Calu3 (cell line): ENCODE measurements at regions not wholly inside any gene's neighbourhood (a gene's known extent, or its start where the extent isn't known, plus 50 kb on each side); places are given as distances from the start of the nearest gene placed in this dataset.

Experiments used
- BruUV-seq: library from RNA; stranded (reverse); fragments of 400-500 nt; replicated peaks from 2 replicates; lab custom pipeline; 2021; lab: Mats Ljungman, UMichigan
- CTCF ChIA-PET: fragments of 300-600 bp; sonication (Branson Sonifier 250); formaldehyde crosslinking; loops from one replicate; lab custom pipeline; 2022; ENCODE audit warnings: antibody characterized with exemption; lab: Charles Lee
- DNase-seq: peaks from one replicate; pipeline ENCODE4 v3.0.0; 2022
- H3K27ac Mint-ChIP-seq: one replicate; pipeline ENCODE4 v1.8.0; 2022; ENCODE audit warnings: mixed read lengths; ENCODE audit not compliant: unreplicated experiment
- H3K27me3 Mint-ChIP-seq: one replicate; pipeline ENCODE4 v1.8.0; 2022; ENCODE audit warnings: mixed read lengths; ENCODE audit not compliant: unreplicated experiment
- H3K36me3 Mint-ChIP-seq: one replicate; pipeline ENCODE4 v1.8.0; 2022; ENCODE audit warnings: mild to moderate bottlenecking, moderate library complexity, mixed read lengths; ENCODE audit not compliant: insufficient read depth, unreplicated experiment
- H3K4me1 Mint-ChIP-seq: one replicate; pipeline ENCODE4 v1.8.0; 2022; ENCODE audit warnings: mild to moderate bottlenecking, low read depth, mixed read lengths; ENCODE audit not compliant: unreplicated experiment
- H3K4me3 Mint-ChIP-seq: one replicate; pipeline ENCODE4 v1.8.0; 2022; ENCODE audit warnings: mild to moderate bottlenecking, low read depth, moderate library complexity, mixed read lengths; ENCODE audit not compliant: unreplicated experiment
- H3K9me3 Mint-ChIP-seq: one replicate; pipeline ENCODE4 v1.8.0; 2022; ENCODE audit warnings: low read depth, mixed read lengths; ENCODE audit not compliant: unreplicated experiment
- CTCF ChIP-seq: fragments of 200-600 bp; IDR thresholded peaks from one replicate; pipeline ENCODE4 v1.8.0; 2022; ENCODE audit warnings: antibody characterized with exemption; ENCODE audit not compliant: unreplicated experiment
- intact Hi-C: fragments of 100-400 bp; cut with micrococcal nuclease; formaldehyde crosslinking; loops from one replicate; pipeline ENCODE4 v1.10.0; 2022; ENCODE audit not compliant: unreplicated experiment

- Mint-ChIP-seq H3K4me3 (no peak overlapping the region), H3K9me3 (no peaks in the 10 kb centered on the region), H3K36me3 (no peaks in the 10 kb centered on the region), H3K27ac (no peak overlapping the region), H3K27me3 (no peaks in the 10 kb centered on the region), H3K4me1 (no peaks in the 10 kb centered on the region)
- no peak for DNase-seq
- CTCF ChIA-PET, result no interaction called here
- no peak for TF ChIP-seq CTCF
- intact Hi-C loops, result no loop called here
- no TSS peak for BruUV-seq
Observed at GRCh38 chr21:38931291-38931690, 125.6 kb downstream of the ETS2 start.

- CTCF ChIA-PET, result no interaction called here
- Mint-ChIP-seq H3K27me3 (no peaks in the 10 kb centered on the region), H3K4me1 (no peaks in the 10 kb centered on the region), H3K4me3 (no peak overlapping the region), H3K9me3 (no peaks in the 10 kb centered on the region), H3K36me3 (no peaks in the 10 kb centered on the region), H3K27ac (no peak overlapping the region)
- BruUV-seq, result no TSS peak
- no peak for TF ChIP-seq CTCF
- DNase-seq, result no peak
- intact Hi-C loops, result no loop called here
Observed at GRCh38 chr21:38930853-38931252, 125.1 kb downstream of the ETS2 start.

- Mint-ChIP-seq H3K4me3 (no peak overlapping the region), H3K27me3 (no peaks in the 10 kb centered on the region), H3K36me3 (no peaks in the 10 kb centered on the region), H3K4me1 (no peaks in the 10 kb centered on the region), H3K9me3 (no peaks in the 10 kb centered on the region), H3K27ac (no peak overlapping the region)
- TF ChIP-seq CTCF, result no peak
- no peak for DNase-seq
- no TSS peak for BruUV-seq
- CTCF ChIA-PET, result no interaction called here
- intact Hi-C loops, result no loop called here
Observed at GRCh38 chr21:38930066-38930465, 124.3 kb downstream of the ETS2 start.

- H3K4me3 Mint-ChIP-seq, result no peak overlapping the region
- H3K9me3 Mint-ChIP-seq, result no peaks in the 10 kb centered on the region
- no peak for TF ChIP-seq CTCF
- no peaks in the 10 kb centered on the region for H3K36me3 Mint-ChIP-seq
- H3K27ac Mint-ChIP-seq, result no peak overlapping the region
- no peaks in the 10 kb centered on the region for H3K27me3 Mint-ChIP-seq
- CTCF ChIA-PET, result no interaction called here
- no peak for DNase-seq
- no peaks in the 10 kb centered on the region for H3K4me1 Mint-ChIP-seq
- no TSS peak for BruUV-seq
- intact Hi-C loops, result no loop called here
Observed at GRCh38 chr21:38929652-38930051, 123.9 kb downstream of the ETS2 start.
